Nephron progenitor cell (in vitro differentiated cells): ENCODE measurements at regions not wholly inside any gene's neighbourhood (a gene's known extent, or its start where the extent isn't known, plus 50 kb on each side); places are given as distances from the start of the nearest gene placed in this dataset.
"Not testable (repeated sequence)": the region's sequence is repeated elsewhere in the genome, so short reads cannot be mapped to it uniquely, and the experiment has no call there.

Experiments used
- DNase-seq: peaks from one replicate; pipeline ENCODE4 v3.0.0; 2021
- H3K27ac Mint-ChIP-seq: 2 replicates; pipeline ENCODE4 v1.8.0; 2021; ENCODE audit warnings: mild to moderate bottlenecking, moderate library complexity, mixed read lengths
- H3K27me3 Mint-ChIP-seq: 2 replicates; pipeline ENCODE4 v1.8.0; 2021; ENCODE audit warnings: mild to moderate bottlenecking, low read depth, mixed read lengths; ENCODE audit not compliant: poor library complexity
- H3K36me3 Mint-ChIP-seq: 2 replicates; pipeline ENCODE4 v1.8.0; 2021; ENCODE audit warnings: low read depth, mixed read lengths
- H3K4me1 Mint-ChIP-seq: 2 replicates; pipeline ENCODE4 v1.8.0; 2021; ENCODE audit warnings: mixed read lengths
- H3K4me3 Mint-ChIP-seq: 2 replicates; pipeline ENCODE4 v1.8.0; 2021; ENCODE audit warnings: mild to moderate bottlenecking, moderate library complexity, mixed read lengths
- H3K9me3 Mint-ChIP-seq: 2 replicates; pipeline ENCODE4 v1.8.0; 2021; ENCODE audit warnings: mild to moderate bottlenecking, moderate library complexity, mixed read lengths
- TF ChIP-seq, protein P1 (sequence below): fragments of 200-600 bp; sonication (generic); IDR thresholded peaks from 2 replicates; pipeline ENCODE4 v1.5.0; 2021; ENCODE audit warnings: antibody characterized with exemption

DNA sequence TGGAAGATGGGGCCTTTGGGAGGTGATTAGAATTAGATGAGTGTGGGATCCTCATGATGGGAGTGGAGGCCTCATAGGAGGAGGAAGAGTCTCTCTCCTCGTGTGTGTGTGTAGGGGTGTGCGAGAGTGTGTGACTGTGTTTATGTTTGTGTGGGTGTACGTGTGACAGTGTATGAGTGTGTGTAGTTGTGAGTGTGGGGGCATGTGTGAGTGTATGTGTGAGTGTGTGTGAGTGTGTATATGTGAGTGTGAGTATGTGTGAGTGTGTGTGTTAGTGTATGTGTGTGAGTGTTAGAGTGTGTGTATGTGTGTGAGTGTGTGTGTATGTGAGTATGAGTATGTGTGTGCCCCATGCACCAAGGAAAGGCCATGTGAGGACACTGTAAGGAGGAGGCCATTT is 68.2 kb upstream of the SMIM15 start:
- peaks cover 3% of the 10 kb centered on the region for H3K27me3 Mint-ChIP-seq
- H3K9me3 Mint-ChIP-seq, result peaks cover 16% of the 10 kb centered on the region
- H3K27ac Mint-ChIP-seq, result no peak overlapping the region
- TF ChIP-seq, protein P1, sequence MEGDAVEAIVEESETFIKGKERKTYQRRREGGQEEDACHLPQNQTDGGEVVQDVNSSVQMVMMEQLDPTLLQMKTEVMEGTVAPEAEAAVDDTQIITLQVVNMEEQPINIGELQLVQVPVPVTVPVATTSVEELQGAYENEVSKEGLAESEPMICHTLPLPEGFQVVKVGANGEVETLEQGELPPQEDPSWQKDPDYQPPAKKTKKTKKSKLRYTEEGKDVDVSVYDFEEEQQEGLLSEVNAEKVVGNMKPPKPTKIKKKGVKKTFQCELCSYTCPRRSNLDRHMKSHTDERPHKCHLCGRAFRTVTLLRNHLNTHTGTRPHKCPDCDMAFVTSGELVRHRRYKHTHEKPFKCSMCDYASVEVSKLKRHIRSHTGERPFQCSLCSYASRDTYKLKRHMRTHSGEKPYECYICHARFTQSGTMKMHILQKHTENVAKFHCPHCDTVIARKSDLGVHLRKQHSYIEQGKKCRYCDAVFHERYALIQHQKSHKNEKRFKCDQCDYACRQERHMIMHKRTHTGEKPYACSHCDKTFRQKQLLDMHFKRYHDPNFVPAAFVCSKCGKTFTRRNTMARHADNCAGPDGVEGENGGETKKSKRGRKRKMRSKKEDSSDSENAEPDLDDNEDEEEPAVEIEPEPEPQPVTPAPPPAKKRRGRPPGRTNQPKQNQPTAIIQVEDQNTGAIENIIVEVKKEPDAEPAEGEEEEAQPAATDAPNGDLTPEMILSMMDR, result no peak
- no peak for DNase-seq
- H3K4me3 Mint-ChIP-seq, result no peak overlapping the region
- H3K4me1 Mint-ChIP-seq, result peaks cover 27% of the 10 kb centered on the region
- peaks cover 6% of the 10 kb centered on the region for H3K36me3 Mint-ChIP-seq

GRCh38 chr5:61231813-61232212 is 69.5 kb upstream of the SMIM15 start:
- peaks cover 6% of the 10 kb centered on the region for H3K36me3 Mint-ChIP-seq
- TF ChIP-seq, protein P1, result no peak
- H3K27ac Mint-ChIP-seq, result no peak overlapping the region
- H3K27me3 Mint-ChIP-seq, result peaks cover 3% of the 10 kb centered on the region
- H3K9me3 Mint-ChIP-seq, result peaks cover 16% of the 10 kb centered on the region
- DNase-seq, result no peak
- H3K4me1 Mint-ChIP-seq, result peaks cover 27% of the 10 kb centered on the region
- no peak overlapping the region for H3K4me3 Mint-ChIP-seq

DNA sequence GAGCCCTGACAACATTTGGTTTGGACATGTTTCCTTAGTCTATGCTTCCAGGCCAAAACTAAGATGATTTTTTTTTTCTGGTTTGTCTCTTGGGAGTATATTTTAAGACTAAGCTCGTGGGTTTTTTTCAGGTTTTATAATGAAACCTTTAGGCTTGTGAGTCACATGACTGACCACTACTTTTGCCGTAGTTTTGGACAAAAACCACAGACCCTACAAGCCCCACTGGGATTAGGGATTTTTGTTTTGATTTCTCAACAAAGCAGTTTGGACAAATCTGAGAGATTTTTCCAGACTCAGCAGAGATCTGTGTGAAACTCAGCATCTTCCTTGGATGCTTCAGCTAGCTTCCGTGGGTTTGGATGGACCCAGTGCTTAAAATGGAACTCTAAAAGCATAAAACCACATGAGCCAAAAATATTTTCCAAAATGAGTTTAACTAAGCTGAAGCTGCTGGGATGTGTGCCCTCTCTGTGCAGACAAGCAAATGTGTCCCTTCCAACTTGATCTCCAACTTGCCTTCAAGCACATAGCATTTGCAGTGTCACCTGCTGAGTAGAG is 70.3 kb upstream of the SMIM15 start:
- Mint-ChIP-seq H3K4me1 (peaks cover 34% of the 10 kb centered on the region), H3K27me3 (peaks cover 3% of the 10 kb centered on the region), H3K27ac (no peak overlapping the region), H3K36me3 (peaks cover 6% of the 10 kb centered on the region), H3K9me3 (peaks cover 24% of the 10 kb centered on the region), H3K4me3 (no peak overlapping the region)
- TF ChIP-seq, protein P1, result no peak
- no peak for DNase-seq

- H3K36me3 Mint-ChIP-seq, result peaks cover 6% of the 10 kb centered on the region
- TF ChIP-seq, protein P1, result no peak
- no peak for DNase-seq
- H3K4me3 Mint-ChIP-seq, result no peak overlapping the region
- peaks cover 27% of the 10 kb centered on the region for H3K4me1 Mint-ChIP-seq
- no peak overlapping the region for H3K27ac Mint-ChIP-seq
- H3K9me3 Mint-ChIP-seq, result peaks cover 38% of the 10 kb centered on the region
- H3K27me3 Mint-ChIP-seq, result peaks cover 3% of the 10 kb centered on the region
Observed at GRCh38 chr5:61234019-61234418, 71.8 kb upstream of the SMIM15 start.

- H3K27ac Mint-ChIP-seq, DNase-seq, H3K4me1 Mint-ChIP-seq, H3K27me3 Mint-ChIP-seq, H3K36me3 Mint-ChIP-seq, H3K4me3 Mint-ChIP-seq: not testable (repeated sequence)
- H3K9me3 Mint-ChIP-seq, result peaks cover 39% of the 10 kb centered on the region
Observed at GRCh38 chr5:61236715-61237114, 74.4 kb upstream of the SMIM15 start.

DNA sequence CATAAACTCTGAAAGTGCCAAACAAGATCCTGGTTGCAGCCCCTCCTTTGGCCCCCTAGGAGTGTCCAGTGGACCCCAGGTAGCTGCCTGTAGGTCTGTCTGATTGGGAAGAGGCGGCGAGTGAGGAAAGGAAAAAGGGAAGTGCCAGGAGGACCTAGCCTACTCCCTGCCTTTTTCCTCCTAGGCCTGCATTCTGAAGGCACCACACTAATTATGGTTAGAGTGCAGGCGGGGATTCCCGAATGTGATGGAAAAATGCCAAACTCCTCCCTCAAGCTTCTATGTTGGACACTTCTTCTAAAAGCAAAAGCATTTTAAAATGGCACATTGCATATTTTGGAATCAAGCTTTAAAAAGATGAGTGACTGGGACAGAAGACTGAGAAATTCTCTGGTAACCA is 83.2 kb upstream of the SMIM15 start:
- Mint-ChIP-seq H3K36me3 (no peaks in the 10 kb centered on the region), H3K27ac (no peak overlapping the region), H3K4me3 (no peak overlapping the region), H3K4me1 (no peaks in the 10 kb centered on the region), H3K27me3 (peaks cover 6% of the 10 kb centered on the region), H3K9me3 (peaks cover 31% of the 10 kb centered on the region)
- TF ChIP-seq, protein P1, result no peak
- DNase-seq, result no peak
